ENCODE measurements at regions not wholly inside any gene's neighbourhood (a gene's known extent, or its start where the extent isn't known, plus 50 kb on each side); places are given as distances from the start of the nearest gene placed in this dataset.

DNA sequence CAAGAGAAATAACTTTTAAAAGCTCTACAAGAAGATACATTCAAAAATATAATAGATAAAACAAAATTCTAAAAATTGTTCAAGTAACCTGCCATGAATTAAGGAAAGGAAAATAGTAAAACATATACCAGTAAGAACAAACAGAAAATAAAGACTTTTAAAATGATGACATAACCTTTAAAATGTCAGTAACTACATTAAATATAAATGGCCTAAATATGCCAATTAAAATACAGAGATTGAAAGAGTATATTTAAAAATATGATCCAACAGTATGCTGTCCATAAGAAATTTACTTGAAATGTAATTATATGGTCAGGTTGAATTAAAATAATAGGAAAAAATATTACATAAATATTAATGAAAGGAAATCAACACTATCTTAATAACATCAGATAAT lies 911.7 kb upstream of the POU3F3 start:
- H3K27me3 ChIP-seq (ENCODE audit: insufficient read depth, low read length), result no peaks in the 10 kb centered on the region
- no peak for DNase-seq (ENCODE audit: low read depth, low spot score)
- no peak for ATAC-seq
- no peaks in the 10 kb centered on the region for H3K9me2 ChIP-seq (ENCODE audit: insufficient read depth)
- H4K20me1 ChIP-seq (ENCODE audit: insufficient read depth), result no peaks in the 10 kb centered on the region
- H3K36me3 ChIP-seq (ENCODE audit: control insufficient read depth in 1 of 2, insufficient read depth in 2 of 2, low read length in 2 of 2), result no peaks in the 10 kb centered on the region
- BruUV-seq (replicated peaks), result no TSS peak
- H3K4me2 ChIP-seq (ENCODE audit: low read length), result no peak overlapping the region
- ChIA-PET POLR2A (no interaction called here), RAD21 (ENCODE audit: low non-redundant PET in 1 of 2, low total read pairs in 2 of 2, uncharacterized antibody in 2 of 2, unreplicated experiment in 2 of 2) (no interaction called here), CTCF (no interaction called here)
- peaks cover 7 to 14% of the 10 kb centered on the region in 2 experiments; a peak in 3 of 4 replicates for H3K9me3 ChIP-seq (ENCODE audit: control insufficient read depth in 1 of 2, insufficient read depth in 1 of 2, low read depth in 1 of 2, low read length in 2 of 2)
- no peak overlapping the region for H3K27ac ChIP-seq (ENCODE audit: low read depth, low read length)
- TF ChIP-seq SIN3A (IDR thresholded peaks at IDR 0.05; ENCODE audit: low read depth), result no peak
- no peak for TF ChIP-seq ELF1 (IDR thresholded peaks at IDR 0.05; ENCODE audit: borderline replicate concordance, low read depth)
- no peak for TF ChIP-seq ZNF274 (IDR thresholded peaks at IDR 0.05; ENCODE audit: low read depth, low read length)
- no peak for TF ChIP-seq JUND (IDR thresholded peaks at IDR 0.05)
- no peak for TF ChIP-seq CBX3 (IDR thresholded peaks at IDR 0.05; ENCODE audit: low read depth)
- TF ChIP-seq CEBPB (IDR thresholded peaks at IDR 0.05; ENCODE audit: low read depth), result no peak
- TF ChIP-seq, protein P1, sequence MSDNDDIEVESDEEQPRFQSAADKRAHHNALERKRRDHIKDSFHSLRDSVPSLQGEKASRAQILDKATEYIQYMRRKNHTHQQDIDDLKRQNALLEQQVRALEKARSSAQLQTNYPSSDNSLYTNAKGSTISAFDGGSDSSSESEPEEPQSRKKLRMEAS (IDR thresholded peaks at IDR 0.05), result no peak
- H2AFZ ChIP-seq (ENCODE audit: low read depth, low read length, poor library complexity, severe bottlenecking), result no peak overlapping the region
- intact Hi-C loops (cut with micrococcal nuclease), result no loop called here
- H3K4me3 ChIP-seq (replicated peaks in 1 of 2; ENCODE audit: low read depth in 1 of 2, low read length in 2 of 2), result no peak overlapping the region
- H3K79me2 ChIP-seq (ENCODE audit: insufficient read depth, low read length), result no peaks in the 10 kb centered on the region
- no peaks in the 10 kb centered on the region for H3K4me1 ChIP-seq (ENCODE audit: control insufficient read depth in 1 of 2, insufficient read depth in 2 of 2, low read length in 2 of 2)
- no peak overlapping the region for H3K9ac ChIP-seq (ENCODE audit: low read length)

GRCh38 chr2:103945083-103945482 lies 908.8 kb upstream of the POU3F3 start:
- Histone ChIP-seq H3K4me2 (ENCODE audit: low read length) (no peak overlapping the region), H3K27me3 (ENCODE audit: insufficient read depth, low read length) (no peaks in the 10 kb centered on the region), H3K79me2 (ENCODE audit: insufficient read depth, low read length) (no peaks in the 10 kb centered on the region), H4K20me1 (ENCODE audit: insufficient read depth) (no peaks in the 10 kb centered on the region), H3K4me1 (ENCODE audit: control insufficient read depth in 1 of 2, insufficient read depth in 2 of 2, low read length in 2 of 2) (no peaks in the 10 kb centered on the region), H3K27ac (ENCODE audit: low read depth, low read length) (no peak overlapping the region), H3K9me3 (ENCODE audit: control insufficient read depth in 1 of 2, insufficient read depth in 1 of 2, low read depth in 1 of 2, low read length in 2 of 2) (peaks cover 10 to 19% of the 10 kb centered on the region in 2 experiments; a peak in 3 of 4 replicates), H3K9ac (ENCODE audit: low read length) (no peak overlapping the region), H2AFZ (ENCODE audit: low read depth, low read length, poor library complexity, severe bottlenecking) (no peak overlapping the region), H3K36me3 (ENCODE audit: control insufficient read depth in 1 of 2, insufficient read depth in 2 of 2, low read length in 2 of 2) (no peaks in the 10 kb centered on the region), H3K4me3 (replicated peaks in 1 of 2; ENCODE audit: low read depth in 1 of 2, low read length in 2 of 2) (no peak overlapping the region), H3K9me2 (ENCODE audit: insufficient read depth) (no peaks in the 10 kb centered on the region)
- POLR2A ChIA-PET, result no interaction called here
- TF ChIP-seq POLR2A (IDR thresholded peaks at IDR 0.05; ENCODE audit: borderline replicate concordance, extremely low read depth, insufficient read depth, insufficient read length) (no peak), JUND (IDR thresholded peaks at IDR 0.05) (no peak), EZH2phosphoT487 (IDR thresholded peaks at IDR 0.05; ENCODE audit: borderline replicate concordance) (no peak), CTCF (IDR thresholded peaks at IDR 0.05 in 2 of 3, conservative IDR thresholded peaks at IDR 0.05 in 1 of 3; ENCODE audit: borderline replicate concordance in 1 of 3, insufficient read depth in 1 of 3, low read depth in 2 of 3, low read length in 2 of 3) (no peak), RAD21 (IDR thresholded peaks at IDR 0.05; ENCODE audit: low read depth) (no peak), CBX3 (IDR thresholded peaks at IDR 0.05; ENCODE audit: low read depth) (no peak), ZNF274 (IDR thresholded peaks at IDR 0.05; ENCODE audit: low read depth, low read length) (no peak), EGR1 (IDR thresholded peaks at IDR 0.05; ENCODE audit: low read depth) (no peak), POLR2AphosphoS5 (IDR thresholded peaks at IDR 0.05; ENCODE audit: low read depth, low read length) (no peak)
- TF ChIP-seq, protein P1 (IDR thresholded peaks at IDR 0.05), result no peak
- TF ChIP-seq, protein P2, sequence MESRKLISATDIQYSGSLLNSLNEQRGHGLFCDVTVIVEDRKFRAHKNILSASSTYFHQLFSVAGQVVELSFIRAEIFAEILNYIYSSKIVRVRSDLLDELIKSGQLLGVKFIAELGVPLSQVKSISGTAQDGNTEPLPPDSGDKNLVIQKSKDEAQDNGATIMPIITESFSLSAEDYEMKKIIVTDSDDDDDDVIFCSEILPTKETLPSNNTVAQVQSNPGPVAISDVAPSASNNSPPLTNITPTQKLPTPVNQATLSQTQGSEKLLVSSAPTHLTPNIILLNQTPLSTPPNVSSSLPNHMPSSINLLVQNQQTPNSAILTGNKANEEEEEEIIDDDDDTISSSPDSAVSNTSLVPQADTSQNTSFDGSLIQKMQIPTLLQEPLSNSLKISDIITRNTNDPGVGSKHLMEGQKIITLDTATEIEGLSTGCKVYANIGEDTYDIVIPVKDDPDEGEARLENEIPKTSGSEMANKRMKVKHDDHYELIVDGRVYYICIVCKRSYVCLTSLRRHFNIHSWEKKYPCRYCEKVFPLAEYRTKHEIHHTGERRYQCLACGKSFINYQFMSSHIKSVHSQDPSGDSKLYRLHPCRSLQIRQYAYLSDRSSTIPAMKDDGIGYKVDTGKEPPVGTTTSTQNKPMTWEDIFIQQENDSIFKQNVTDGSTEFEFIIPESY (IDR thresholded peaks at IDR 0.05; ENCODE audit: extremely low read depth, insufficient replicate concordance, low read length), result no peak
- RAD21 ChIA-PET (ENCODE audit: low non-redundant PET in 1 of 2, low total read pairs in 2 of 2, uncharacterized antibody in 2 of 2, unreplicated experiment in 2 of 2), result no interaction called here
- CTCF ChIA-PET, result no interaction called here
- BruUV-seq (replicated peaks), result no TSS peak
- ATAC-seq (no peak), DNase-seq (ENCODE audit: low read depth, low spot score) (no peak)
- intact Hi-C loops (cut with micrococcal nuclease), result no loop called here
